ENCODE measurements at regions not wholly inside any gene's neighbourhood (a gene's known extent, or its start where the extent isn't known, plus 50 kb on each side); places are given as distances from the start of the nearest gene placed in this dataset.

DNA sequence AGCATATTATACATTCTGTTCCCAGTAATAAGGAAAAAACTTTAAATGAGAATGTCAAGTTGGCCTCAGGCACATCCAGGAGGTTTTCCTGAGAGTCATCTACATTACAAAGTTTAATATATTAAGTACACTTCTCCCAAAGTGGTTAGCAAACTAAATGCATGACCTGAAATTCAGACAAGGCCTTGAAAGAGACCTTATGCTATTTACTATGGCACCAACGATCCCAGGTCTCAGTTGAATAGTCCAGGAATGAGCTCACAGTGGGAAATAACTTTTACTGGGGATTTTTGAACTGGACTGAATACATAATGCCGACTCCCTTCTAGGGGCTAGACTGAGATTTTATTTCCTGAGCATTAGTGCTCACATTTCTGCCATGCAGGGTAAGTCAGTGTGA is 1577.5 kb upstream of the PCDH7 start:
- no peak overlapping the region for H3K4me3 ChIP-seq (ENCODE audit: low read depth in 2 of 2, low read length in 1 of 2)
- no peak for TF ChIP-seq FOXJ3 (CRISPR knock-in tag; IDR thresholded peaks at IDR 0.05)
- TF ChIP-seq MXI1 (IDR thresholded peaks at IDR 0.05; ENCODE audit: low read depth, low read length), result no peak
- TF ChIP-seq, protein P1, sequence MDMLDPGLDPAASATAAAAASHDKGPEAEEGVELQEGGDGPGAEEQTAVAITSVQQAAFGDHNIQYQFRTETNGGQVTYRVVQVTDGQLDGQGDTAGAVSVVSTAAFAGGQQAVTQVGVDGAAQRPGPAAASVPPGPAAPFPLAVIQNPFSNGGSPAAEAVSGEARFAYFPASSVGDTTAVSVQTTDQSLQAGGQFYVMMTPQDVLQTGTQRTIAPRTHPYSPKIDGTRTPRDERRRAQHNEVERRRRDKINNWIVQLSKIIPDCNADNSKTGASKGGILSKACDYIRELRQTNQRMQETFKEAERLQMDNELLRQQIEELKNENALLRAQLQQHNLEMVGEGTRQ (IDR thresholded peaks at IDR 0.05; ENCODE audit: borderline replicate concordance, low read depth, low read length), result no peak
- TF ChIP-seq, protein P2, sequence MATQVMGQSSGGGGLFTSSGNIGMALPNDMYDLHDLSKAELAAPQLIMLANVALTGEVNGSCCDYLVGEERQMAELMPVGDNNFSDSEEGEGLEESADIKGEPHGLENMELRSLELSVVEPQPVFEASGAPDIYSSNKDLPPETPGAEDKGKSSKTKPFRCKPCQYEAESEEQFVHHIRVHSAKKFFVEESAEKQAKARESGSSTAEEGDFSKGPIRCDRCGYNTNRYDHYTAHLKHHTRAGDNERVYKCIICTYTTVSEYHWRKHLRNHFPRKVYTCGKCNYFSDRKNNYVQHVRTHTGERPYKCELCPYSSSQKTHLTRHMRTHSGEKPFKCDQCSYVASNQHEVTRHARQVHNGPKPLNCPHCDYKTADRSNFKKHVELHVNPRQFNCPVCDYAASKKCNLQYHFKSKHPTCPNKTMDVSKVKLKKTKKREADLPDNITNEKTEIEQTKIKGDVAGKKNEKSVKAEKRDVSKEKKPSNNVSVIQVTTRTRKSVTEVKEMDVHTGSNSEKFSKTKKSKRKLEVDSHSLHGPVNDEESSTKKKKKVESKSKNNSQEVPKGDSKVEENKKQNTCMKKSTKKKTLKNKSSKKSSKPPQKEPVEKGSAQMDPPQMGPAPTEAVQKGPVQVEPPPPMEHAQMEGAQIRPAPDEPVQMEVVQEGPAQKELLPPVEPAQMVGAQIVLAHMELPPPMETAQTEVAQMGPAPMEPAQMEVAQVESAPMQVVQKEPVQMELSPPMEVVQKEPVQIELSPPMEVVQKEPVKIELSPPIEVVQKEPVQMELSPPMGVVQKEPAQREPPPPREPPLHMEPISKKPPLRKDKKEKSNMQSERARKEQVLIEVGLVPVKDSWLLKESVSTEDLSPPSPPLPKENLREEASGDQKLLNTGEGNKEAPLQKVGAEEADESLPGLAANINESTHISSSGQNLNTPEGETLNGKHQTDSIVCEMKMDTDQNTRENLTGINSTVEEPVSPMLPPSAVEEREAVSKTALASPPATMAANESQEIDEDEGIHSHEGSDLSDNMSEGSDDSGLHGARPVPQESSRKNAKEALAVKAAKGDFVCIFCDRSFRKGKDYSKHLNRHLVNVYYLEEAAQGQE (IDR thresholded peaks at IDR 0.05; ENCODE audit: low read depth, low read length), result no peak
- no peak for TF ChIP-seq POLR2AphosphoS5 (IDR thresholded peaks at IDR 0.05; ENCODE audit: low read depth, low read length)
- no peak for TF ChIP-seq FOSL2 (IDR thresholded peaks at IDR 0.05; ENCODE audit: borderline replicate concordance, low read depth)
- no peak for TF ChIP-seq YY1 (IDR thresholded peaks at IDR 0.05; ENCODE audit: low read depth)
- no peak for TF ChIP-seq FOXM1 (IDR thresholded peaks at IDR 0.05; ENCODE audit: low read depth)
- no peak for TF ChIP-seq RCOR1 (IDR thresholded peaks at IDR 0.05; ENCODE audit: low read length)
- no peak for DNase-seq
- no peaks in the 10 kb centered on the region for H4K20me1 ChIP-seq (ENCODE audit: insufficient read depth)
- H3K27me3 ChIP-seq (ENCODE audit: insufficient read depth), result no peaks in the 10 kb centered on the region
- H3K79me2 ChIP-seq (ENCODE audit: insufficient read depth), result no peaks in the 10 kb centered on the region
- 0% methylated on average over 2 of the region's 2 CpGs for WGBS (ENCODE audit: low lambda C conversion rate)
- ChIA-PET POLR2A (no interaction called here), CTCF (no interaction called here)
- H3K36me3 ChIP-seq (replicated peaks in 1 of 2; ENCODE audit: control insufficient read depth in 1 of 2, insufficient read depth in 2 of 2, low read length in 1 of 2), result no peaks in the 10 kb centered on the region
- H3K4me1 ChIP-seq (ENCODE audit: control insufficient read depth in 1 of 2, insufficient read depth in 2 of 2, low read depth in 1 of 2, low read length in 1 of 2), result no peaks in the 10 kb centered on the region
- H3F3A ChIP-seq (replicated peaks; ENCODE audit: insufficient read depth), result no peaks in the 10 kb centered on the region
- no peak overlapping the region for H2AFZ ChIP-seq (ENCODE audit: low read depth)
- no peaks in the 10 kb centered on the region for H3K9me3 ChIP-seq
- no peak overlapping the region for H3K4me2 ChIP-seq
- H3K9me2 ChIP-seq, result no peaks in the 10 kb centered on the region
- no peak overlapping the region for H3K27ac ChIP-seq (ENCODE audit: low read depth in 2 of 2, low read length in 1 of 2)
- H3K9ac ChIP-seq, result no peak overlapping the region

DNA sequence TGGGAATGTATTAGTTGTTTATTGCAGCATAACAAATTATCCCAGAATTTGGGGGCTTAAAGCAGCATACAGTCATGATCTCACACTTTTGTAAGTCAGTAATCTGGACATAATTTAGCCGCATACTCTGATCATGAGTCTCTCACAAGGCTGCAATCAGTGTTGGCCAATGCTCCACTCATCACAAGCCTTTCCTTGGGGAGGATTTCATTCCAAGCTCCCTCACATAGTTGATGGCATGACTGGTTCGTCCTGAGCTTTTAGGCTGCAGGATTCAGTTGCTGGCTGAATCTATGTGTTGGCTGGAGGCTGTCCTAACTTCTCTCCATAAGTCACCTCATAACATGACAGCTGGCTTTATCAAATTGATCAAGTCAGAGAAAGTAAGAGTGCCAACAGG is 1568.6 kb upstream of the PCDH7 start:
- no peak overlapping the region for H2AFZ ChIP-seq (ENCODE audit: low read depth)
- CTCF ChIA-PET, result no interaction called here
- H3K79me2 ChIP-seq (ENCODE audit: insufficient read depth), result no peaks in the 10 kb centered on the region
- WGBS (ENCODE audit: low lambda C conversion rate), result 38% methylated on average over 2 of the region's 2 CpGs
- no peaks in the 10 kb centered on the region for H3K4me1 ChIP-seq (ENCODE audit: control insufficient read depth in 1 of 2, insufficient read depth in 2 of 2, low read depth in 1 of 2, low read length in 1 of 2)
- H3K27me3 ChIP-seq (ENCODE audit: insufficient read depth), result no peaks in the 10 kb centered on the region
- no peaks in the 10 kb centered on the region for H3K36me3 ChIP-seq (replicated peaks in 1 of 2; ENCODE audit: control insufficient read depth in 1 of 2, insufficient read depth in 2 of 2, low read length in 1 of 2)
- no peaks in the 10 kb centered on the region for H3K9me2 ChIP-seq
- H3K27ac ChIP-seq (ENCODE audit: low read depth in 2 of 2, low read length in 1 of 2), result no peak overlapping the region
- H3K9me3 ChIP-seq, result no peaks in the 10 kb centered on the region
- POLR2A ChIA-PET, result no interaction called here
- TF ChIP-seq NRF1 (IDR thresholded peaks at IDR 0.05; ENCODE audit: low read depth, low read length) (no peak), FOSL2 (IDR thresholded peaks at IDR 0.05; ENCODE audit: borderline replicate concordance, low read depth) (no peak), TCF12 (IDR thresholded peaks at IDR 0.05) (no peak), RCOR1 (IDR thresholded peaks at IDR 0.05; ENCODE audit: low read length) (no peak), RXRA (IDR thresholded peaks at IDR 0.05; ENCODE audit: borderline replicate concordance, low read depth) (no peak), FOXM1 (IDR thresholded peaks at IDR 0.05; ENCODE audit: low read depth) (no peak), EP300 (IDR thresholded peaks at IDR 0.05; ENCODE audit: borderline replicate concordance in 1 of 2, low read depth in 1 of 2, low read length in 1 of 2) (no peak), POLR2AphosphoS5 (IDR thresholded peaks at IDR 0.05; ENCODE audit: low read depth, low read length) (no peak), GATA2 (CRISPR knock-in tag; IDR thresholded peaks at IDR 0.05) (no peak), RFX5 (IDR thresholded peaks at IDR 0.05; ENCODE audit: low read length) (no peak)
- TF ChIP-seq, protein P3, sequence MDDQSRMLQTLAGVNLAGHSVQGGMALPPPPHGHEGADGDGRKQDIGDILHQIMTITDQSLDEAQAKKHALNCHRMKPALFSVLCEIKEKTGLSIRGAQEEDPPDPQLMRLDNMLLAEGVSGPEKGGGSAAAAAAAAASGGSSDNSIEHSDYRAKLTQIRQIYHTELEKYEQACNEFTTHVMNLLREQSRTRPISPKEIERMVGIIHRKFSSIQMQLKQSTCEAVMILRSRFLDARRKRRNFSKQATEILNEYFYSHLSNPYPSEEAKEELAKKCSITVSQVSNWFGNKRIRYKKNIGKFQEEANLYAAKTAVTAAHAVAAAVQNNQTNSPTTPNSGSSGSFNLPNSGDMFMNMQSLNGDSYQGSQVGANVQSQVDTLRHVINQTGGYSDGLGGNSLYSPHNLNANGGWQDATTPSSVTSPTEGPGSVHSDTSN (IDR thresholded peaks at IDR 0.05), result no peak
- TF ChIP-seq, protein P4, sequence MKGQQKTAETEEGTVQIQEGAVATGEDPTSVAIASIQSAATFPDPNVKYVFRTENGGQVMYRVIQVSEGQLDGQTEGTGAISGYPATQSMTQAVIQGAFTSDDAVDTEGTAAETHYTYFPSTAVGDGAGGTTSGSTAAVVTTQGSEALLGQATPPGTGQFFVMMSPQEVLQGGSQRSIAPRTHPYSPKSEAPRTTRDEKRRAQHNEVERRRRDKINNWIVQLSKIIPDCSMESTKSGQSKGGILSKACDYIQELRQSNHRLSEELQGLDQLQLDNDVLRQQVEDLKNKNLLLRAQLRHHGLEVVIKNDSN (IDR thresholded peaks at IDR 0.05; ENCODE audit: borderline replicate concordance, low read depth), result no peak
- TF ChIP-seq, protein P1 (IDR thresholded peaks at IDR 0.05; ENCODE audit: borderline replicate concordance, low read depth, low read length), result no peak
- H3K4me3 ChIP-seq (ENCODE audit: low read depth in 2 of 2, low read length in 1 of 2), result no peak overlapping the region
- H3K4me2 ChIP-seq, result no peak overlapping the region
- no peak for DNase-seq
- H3F3A ChIP-seq (replicated peaks; ENCODE audit: insufficient read depth), result no peaks in the 10 kb centered on the region
- H4K20me1 ChIP-seq (ENCODE audit: insufficient read depth), result no peaks in the 10 kb centered on the region
- no peak overlapping the region for H3K9ac ChIP-seq

All from SK-N-SH (cell line).